Left renal cortex interstitium (tissue), 4 donors: ENCODE measurements at regions not wholly inside any gene's neighbourhood (a gene's known extent, or its start where the extent isn't known, plus 50 kb on each side); places are given as distances from the start of the nearest gene placed in this dataset.

ENCODE experiments used
- DNase-seq, 4 donors: peaks; one replicate each; pipeline ENCODE4 v3.0.0-alpha.2; 2013; ENCODE audit warnings: low read depth in 4 of 4, low spot score in 2 of 4, missing footprints in 1 of 4

DNA sequence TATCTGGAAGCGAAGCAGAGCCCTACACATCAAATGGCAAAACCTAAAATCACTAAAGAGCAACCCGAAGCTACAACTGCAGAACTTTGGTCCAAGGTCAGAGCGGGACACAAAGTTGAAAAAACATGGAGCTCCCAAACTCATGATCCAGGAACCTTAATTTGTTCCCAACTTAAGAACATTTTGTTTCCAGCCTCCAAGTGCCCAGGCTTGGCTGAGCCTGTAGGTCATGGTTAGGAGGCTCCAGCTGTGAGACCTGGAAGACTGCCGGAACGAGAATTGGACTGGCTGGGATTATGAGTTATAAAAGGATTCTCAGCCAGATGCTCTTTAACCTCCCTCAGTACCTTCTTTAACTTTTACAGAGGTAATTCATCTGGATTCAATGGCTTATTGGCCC is 349.1 kb upstream of the DDX53 start:
- DNase-seq = no peak

DNA sequence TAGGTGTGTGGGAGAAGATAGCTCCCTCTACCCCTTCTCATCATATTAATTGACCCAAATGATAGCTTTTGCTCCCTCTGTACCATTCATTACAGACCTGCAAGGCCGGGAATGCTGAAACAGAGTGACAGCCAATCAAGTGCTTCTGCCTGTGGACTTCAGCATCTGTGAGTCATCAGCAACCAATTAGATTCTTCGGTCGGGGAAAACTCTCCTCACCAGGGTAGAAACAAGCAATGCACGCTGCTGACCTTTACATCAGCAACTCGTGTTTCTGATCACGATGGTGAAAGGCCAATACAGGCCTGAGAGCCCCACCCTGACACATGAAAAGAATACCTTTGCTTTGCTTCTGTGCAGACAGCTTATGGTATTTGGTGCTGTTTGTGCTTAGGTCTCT is 347.2 kb upstream of the DDX53 start:
- no peak for DNase-seq

DNA sequence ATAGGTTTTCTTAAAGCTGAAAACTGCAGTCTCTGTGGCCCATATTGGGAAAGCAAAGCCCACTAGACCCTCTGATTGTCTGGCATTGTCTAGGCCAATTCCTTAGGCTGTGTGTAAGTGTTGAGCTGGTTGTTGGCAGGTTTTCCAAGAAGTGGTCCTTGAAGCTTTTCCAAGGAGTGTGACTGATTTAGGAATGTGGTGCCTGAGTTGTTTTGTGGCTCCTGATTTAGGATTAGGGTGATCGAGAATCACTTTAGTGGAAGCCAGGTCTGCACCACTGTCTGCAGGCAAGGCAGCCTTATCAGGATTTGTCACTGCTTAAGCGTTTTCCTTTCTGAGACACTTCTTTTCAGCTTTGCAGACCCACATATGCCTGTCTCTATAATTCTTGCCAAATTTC is 339.0 kb upstream of the DDX53 start:
- DNase-seq = no peak

DNA sequence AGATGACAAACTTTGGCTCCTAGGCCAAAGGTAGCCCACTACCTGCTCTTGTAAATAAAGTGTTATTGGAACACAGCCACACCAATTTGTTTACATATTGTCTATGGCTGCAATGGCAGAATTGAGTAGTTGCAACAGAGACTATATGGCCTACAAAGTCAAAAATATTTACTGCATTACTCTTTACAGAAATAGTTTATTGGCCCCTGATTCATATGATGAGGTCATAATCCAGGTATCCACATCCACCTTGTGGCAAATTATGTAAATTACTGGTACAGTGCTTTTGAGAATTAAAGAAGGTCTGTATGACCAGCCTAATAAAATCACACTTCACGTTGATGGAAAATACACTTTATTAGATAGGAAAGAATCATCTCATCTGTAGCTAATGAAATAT is 337.0 kb upstream of the DDX53 start:
- DNase-seq = no peak

DNA sequence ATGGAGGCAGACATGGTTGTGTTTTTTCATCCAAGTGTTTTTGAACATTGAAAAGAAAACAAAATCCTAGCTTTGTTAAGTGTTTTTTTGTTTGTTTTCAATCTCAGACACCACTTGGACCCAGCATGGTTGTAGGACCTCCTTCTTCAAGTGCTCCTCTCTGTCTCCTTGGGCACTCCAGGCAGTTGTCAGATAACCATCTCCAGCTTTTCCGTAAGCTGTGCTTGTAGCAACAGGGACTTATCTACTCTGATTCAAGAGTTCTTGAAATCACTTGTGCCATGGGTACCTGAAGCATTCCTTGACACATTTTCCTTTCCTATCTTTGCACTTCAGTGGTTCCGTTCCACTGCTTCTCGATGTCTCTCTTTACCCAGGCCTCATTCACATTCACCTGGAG is 334.9 kb upstream of the DDX53 start:
- DNase-seq = no peak

DNA sequence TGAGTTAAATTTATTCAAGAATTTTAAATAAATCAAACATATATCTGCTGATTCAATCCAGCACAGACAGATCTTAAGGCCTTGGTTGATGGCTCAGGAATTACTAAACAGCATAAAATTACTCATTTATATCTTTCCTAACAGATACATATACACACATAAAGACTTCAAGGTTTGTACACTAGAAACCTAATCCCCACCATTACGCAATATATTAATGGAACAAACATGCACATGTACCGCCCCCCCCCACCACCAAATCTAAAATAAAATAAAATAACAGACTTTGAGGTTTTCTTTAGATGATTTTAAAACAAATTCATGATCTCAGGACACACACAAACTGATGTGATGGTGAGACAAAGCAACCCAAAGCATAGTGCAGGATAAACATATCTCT is 333.9 kb upstream of the DDX53 start:
- DNase-seq = no peak

DNA sequence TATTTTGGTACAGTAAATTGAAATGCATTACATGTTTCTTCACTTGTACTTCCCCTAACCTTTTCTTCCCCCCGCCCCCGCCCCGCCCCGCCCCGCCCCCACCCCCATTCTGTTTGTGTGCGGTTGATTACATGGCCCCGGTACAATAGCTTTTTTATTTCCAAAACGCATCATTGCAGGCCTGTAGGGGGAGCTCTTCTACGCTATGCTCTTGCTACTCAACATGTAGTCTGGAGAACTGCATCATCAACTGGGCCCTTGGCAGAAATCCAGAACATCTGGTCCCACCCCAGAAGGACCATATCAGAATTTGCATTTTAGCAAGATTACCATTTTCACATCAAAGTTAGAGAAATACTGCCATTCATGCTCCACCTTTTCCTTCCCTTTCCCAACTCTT is 333.3 kb upstream of the DDX53 start:
- no peak for DNase-seq

DNA sequence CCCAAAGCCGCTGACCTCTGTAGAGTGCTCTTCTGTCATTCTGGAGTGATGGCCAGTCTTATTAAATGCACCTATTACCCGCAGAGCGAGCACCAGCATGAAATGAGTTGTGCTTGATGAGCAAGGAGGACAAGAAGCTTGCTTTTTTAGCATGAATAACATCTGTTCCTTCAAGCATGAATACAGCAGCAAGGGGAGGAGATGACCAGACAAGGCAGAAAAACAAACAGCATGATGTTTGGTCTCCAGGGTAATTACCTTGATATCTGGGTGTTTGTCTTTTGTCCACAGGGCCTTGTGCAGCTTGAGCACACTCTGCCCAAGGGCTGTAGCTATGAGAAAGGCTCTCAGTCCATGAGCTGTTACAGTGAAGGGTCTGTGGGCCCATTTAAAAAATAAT is 324.8 kb upstream of the DDX53 start:
- no peak for DNase-seq

DNA sequence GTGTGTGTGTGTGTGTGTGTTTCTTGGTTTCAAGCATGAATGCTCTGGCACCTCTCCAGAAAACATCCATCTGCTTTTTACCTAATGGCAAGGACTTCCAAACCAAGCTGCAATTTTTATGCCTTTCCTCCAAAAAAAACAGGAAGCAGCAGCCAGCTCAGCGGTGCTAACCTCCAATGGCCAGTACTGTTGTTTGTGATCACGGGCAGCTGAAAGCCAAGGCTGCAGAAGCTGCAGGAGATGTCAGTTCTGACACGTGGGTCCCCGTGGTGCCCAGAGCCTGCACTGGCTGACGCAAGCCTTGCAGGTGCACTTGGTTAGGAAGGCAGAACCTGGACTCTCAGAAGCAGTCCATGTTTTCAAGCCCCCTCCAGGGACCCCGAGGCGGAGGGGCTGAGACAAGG is 313.6 kb upstream of the DDX53 start:
- peak in 1 of 4 donors; percentile 45 for DNase-seq

DNA sequence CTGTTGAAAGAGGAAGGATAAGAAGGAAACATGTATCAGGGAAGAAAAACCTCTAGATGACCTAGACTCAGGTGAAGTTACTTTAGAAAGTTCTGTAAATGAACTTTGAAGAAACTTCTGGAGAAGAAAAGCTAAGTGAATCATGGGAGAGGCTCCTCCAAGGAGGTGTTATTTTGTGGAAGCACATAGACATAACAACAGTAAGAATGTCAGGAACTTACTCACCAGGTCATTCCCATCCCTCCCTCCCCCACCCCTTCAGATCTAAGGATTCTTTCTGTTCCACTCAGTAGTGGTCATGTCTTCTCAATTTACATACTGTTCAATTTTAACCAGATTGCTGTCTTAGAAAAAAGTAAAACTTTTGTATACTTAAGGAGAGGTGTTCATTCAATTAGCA is 310.5 kb upstream of the DDX53 start:
- DNase-seq = no peak

DNA sequence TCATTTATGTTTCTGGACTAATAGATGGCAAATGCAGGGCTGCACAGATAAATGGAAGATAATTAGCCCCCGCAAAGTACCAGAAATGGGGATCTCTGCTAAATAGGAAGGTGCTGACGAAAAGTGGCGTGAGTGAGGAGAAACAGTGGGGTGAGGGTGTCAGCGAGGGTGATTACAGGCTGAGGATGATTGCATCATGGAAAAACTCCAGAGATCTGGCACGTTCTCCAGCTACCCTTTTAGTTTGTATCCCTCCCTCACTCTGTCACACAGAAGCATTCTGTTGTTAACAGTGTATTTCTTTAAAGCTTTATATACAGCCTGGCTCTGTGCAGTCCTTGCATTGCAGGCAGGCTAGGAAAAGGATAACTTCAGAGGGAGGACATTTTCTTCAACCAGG is 309.6 kb upstream of the DDX53 start:
- no peak for DNase-seq

DNA sequence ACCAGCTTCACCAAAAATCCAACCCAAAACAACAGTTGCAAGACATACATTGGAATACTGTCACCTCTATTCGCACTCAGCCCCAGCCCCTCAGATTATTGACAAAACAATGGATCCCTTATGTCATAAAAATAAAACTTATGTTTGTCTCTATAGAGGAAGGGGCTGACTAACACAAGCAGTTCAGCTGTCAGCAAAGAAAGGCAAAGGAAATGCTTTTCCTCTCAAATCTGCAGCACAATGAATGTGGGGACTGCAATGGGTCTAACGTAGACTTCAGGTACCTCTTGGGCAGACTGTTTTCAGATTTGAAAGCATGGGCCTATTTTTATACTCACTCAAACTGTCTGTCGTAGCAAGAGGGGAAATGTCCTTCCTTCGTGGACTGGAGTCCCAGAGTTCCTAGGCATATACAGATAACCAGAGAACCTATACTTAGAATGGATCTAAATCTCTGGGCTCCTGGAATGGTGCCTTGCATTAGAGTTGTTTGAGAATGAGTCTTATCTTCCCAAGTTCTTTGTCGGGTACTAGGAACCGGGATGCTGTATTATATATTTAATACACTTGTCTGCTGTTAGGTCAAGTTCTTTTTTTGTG is 307.7 kb upstream of the DDX53 start:
- no peak for DNase-seq

DNA sequence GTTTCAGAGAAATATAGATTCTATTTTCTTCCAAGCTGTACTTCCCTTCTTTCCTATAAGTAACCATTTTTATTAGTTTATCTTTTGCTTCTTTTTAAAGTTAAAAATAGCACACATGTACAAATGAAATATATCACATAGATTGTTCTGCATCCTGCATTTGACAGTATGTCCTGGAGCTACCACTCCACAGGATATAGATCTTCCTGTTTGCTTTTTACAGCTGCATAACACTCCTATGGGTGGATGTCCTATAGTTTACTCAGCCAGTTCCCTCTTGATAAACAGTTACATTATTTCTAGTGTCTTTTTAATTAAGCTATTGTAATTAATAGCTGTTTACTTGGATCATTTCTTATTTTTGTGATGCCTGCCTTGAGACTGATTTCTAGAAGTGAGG is 301.6 kb upstream of the DDX53 start:
- DNase-seq = no peak

DNA sequence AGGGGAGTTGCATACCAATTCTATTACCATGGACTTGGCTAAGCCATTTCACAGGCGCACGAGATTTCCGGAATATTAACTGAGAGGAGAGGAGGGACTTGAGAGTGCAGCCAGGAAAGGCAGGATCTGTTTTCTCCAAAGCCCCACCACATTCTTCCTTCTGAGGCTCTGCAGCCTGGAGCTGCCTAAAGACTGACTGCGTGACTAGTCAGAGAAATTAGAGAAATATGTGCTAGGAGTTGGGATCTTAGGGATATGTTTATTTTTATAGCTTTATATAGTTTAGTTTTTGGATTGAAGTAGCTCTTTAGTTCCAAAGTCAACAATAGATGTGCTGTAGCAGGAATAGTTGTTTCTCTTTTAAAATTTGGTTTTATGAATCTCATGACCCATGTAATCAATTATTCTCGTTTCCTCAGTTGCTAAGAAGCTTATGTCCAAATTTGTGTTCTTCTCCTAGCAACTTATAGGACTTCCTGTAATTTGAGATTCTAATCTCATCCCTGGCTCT is 300.1 kb upstream of the DDX53 start:
- DNase-seq = peak in 1 of 4 donors; percentile 49

DNA sequence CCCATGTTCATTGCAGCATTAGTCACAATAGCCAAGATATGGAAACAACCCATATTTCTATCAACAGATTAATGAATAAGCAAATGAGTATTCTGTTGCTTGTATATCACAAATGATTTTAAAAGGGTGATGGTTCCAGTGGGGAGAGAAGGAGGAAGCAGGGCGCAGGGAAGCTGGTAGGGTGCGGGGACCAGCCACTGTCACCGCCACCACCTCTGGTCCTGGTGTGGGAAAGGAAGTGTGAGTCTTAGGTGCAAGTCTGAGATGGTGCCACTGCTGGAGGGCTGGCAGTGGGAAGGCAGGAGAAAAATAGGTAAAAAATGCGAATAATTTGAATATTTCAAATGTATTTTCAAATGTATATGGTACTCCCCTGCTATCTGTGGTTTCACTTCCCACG is 286.8 kb upstream of the DDX53 start:
- no peak for DNase-seq

DNA sequence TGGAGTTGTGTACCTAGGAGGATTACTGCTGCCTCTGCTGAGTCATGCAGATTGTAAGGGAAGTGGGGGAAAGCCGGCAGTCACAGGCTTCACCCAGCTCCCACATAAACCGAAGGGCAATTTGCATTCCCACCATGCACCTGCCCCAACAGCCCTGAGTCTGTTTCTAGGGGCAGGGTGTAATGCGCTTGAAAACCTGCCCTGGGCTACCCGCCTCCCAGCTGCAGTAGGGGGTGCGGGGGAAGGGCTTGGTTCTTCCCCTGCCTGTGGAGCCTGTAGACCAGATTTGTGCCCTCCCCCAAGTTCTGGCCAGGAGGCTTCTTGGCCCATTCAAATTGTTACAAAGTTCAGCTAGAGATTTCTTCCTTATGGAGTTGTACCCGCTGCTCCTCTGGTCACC is 269.2 kb upstream of the DDX53 start:
- DNase-seq = no peak

DNA sequence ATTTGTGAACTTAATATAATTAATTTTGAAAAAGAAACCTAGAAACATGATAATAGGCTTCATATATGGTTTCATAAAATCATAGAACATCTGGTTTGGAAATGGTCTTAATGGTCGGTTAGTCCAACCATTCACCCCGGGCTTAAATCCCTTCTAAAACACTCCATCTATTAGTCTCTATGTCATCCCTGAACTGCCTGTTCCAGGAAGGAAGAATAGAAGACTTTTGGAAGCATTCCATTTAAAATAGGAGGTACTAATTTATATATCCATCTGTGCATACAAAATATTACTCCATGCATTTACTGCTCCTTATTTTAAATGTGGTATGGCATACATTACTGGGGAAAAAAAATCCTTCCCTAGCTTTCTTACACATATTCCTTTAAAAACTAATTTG is 262.2 kb upstream of the DDX53 start:
- DNase-seq = no peak

DNA sequence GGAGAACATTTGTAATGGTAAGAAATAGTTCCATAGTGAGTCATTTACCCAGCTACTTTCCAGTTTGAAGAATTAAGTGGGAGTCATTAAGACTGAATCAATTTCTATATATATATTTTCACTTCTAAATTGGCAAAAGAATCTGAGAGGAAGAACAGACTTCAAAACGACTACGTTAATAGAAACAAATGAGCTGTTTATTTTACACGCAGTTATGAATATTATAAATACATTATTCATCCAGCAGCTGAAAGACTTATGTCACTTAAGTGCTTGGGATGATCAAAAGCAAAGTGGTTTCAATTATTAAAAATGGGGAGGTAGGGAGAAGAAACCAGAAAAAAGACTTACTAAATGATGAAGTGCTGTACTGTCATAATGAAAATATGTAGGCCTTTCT is 260.5 kb upstream of the DDX53 start:
- no peak for DNase-seq

DNA sequence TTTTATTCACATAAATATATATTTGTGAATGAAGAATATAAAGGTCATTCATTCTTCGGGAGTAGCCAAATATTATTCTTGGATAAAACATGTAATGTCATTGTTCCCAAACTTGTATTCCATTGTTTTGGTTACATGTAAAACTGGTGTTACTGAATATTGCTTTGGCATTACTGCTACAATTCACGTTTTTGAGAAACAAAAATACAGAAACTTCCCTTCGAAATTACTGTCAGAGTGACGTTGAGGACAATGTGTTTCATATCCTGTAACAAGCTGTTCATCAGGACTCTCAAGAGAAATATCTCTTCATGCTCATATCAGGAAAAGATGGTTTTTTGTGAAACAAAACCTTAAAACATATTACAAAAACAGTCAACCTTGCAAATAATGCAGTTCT is 258.9 kb upstream of the DDX53 start:
- no peak for DNase-seq

DNA sequence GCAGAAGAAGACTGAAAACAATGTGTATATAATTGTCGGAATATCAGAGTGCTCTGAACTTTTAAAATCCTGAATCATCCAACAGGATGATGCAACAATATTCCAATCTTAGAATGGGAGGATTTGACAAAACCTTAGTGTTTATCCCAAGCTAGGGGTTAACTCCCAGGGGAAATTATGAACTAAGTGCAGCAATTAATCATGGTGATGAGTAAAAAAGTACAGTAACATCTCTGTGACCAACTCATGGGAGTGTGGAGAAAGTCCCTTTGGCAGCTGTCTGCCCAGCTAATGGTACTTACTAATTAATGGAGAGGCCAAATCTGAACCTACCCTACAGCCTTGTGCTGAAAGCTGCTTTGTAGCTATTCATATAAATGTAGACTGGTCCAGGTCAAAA is 257.6 kb upstream of the DDX53 start:
- no peak for DNase-seq

DNA sequence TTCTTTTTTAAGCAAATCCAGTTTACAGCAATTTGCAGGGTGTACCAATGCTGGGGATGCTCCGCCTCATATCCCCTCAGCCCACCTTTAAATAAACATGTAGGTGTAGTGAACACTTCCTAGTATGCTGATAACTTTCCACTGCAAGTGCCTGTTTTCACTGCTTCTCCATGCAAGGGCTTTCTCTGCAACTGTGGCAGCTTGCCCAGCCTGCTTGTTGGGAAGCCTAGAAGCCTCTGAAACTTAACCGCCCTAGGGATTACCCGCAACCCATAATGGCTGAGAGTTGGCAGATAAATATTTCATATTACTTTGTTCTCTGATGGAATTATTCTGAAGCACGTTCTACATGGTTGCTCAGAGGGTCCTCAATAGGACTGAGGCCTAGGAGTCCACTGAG is 253.7 kb upstream of the DDX53 start:
- DNase-seq = no peak

DNA sequence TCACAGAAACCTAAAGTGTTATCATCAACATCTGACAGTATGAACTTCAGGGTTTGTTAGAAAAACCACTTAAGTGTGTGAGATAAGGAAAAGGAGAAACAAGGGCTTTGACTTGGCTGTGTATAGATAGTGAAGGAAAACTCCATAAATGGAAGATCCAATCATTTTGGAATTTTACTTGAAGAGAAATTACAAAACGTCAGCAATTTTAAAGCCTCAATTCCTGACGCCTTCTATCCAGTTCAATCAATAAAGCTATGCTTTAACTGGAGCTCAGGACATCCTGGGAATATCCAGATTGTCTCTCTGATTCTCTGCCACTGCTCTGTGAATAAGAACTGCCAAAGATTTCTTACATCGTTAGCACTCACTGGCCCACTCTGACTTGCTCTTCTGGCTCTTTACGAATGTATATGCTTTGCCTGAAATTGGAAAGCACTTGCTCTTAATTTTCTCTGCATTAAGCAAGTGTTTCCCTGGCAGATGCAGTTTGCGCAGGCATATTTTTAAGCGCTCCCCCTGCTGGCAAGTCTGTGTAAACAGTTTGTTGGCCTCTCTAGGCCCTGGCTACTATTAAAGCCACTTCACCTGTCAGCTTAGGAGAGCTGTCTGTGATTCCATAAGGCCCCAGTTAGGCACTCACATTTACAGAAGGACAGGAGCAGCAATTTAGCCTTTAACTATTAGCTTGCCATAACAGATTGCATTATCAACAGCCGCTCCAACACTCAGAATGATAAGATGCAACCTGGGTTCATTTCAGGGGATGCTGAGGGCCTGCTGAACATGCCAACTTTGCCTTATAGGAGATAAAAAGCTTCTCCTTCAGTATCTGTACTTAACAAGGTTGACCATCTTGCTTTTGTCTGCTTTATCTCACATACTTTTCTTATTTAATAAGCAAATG is 251.4 kb upstream of the DDX53 start:
- peak in 2 of 4 donors; percentile 2 to 3 for DNase-seq
